KOPT-K1 (cell line): ENCODE measurements at regions not wholly inside any gene's neighbourhood (a gene's known extent, or its start where the extent isn't known, plus 50 kb on each side); places are given as distances from the start of the nearest gene placed in this dataset.

Source experiments
- H3K27ac ChIP-seq: fragments of 200-600 bp; sonication (generic); 2 replicates; pipeline ENCODE4 v1.5.1; 2016; ENCODE audit warnings: antibody characterized with exemption, mild to moderate bottlenecking, low read depth, low read length; ENCODE audit not compliant: poor library complexity, severe bottlenecking
- H3K36me3 ChIP-seq: fragments of 200-600 bp; sonication (generic); 2 replicates; pipeline ENCODE4 v1.5.1; 2017; ENCODE audit warnings: antibody characterized with exemption, mild to moderate bottlenecking, low read length, moderate library complexity; ENCODE audit not compliant: insufficient read depth
- H3K9me3 ChIP-seq: fragments of 200-600 bp; sonication (generic); 2 replicates; pipeline ENCODE4 v1.5.1; 2017; ENCODE audit warnings: antibody characterized with exemption, low read length, mild to moderate bottlenecking; ENCODE audit not compliant: insufficient read depth, poor library complexity, severe bottlenecking

DNA sequence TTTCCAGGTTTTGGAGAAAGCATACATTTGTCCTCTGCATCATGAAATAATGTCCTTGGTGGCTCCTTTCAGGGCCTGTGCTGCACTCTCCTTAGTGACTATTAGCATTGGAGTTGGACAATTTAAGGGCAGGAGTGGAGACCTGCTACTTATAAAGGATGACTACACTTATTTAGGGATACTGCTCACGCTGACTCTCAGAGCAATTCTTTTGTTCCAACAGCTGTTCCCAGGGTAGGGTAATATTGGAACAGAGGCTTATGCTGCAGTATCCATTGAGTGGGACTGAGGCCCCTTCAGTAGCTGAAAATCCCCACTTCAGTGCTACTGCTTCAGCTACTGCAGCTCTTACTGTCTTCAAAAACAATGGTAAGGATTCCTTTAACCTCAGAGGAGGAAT, 84.6 kb downstream of the GPR88 start:
- Histone ChIP-seq H3K36me3 (no peaks in the 10 kb centered on the region), H3K27ac (no peak overlapping the region)

DNA sequence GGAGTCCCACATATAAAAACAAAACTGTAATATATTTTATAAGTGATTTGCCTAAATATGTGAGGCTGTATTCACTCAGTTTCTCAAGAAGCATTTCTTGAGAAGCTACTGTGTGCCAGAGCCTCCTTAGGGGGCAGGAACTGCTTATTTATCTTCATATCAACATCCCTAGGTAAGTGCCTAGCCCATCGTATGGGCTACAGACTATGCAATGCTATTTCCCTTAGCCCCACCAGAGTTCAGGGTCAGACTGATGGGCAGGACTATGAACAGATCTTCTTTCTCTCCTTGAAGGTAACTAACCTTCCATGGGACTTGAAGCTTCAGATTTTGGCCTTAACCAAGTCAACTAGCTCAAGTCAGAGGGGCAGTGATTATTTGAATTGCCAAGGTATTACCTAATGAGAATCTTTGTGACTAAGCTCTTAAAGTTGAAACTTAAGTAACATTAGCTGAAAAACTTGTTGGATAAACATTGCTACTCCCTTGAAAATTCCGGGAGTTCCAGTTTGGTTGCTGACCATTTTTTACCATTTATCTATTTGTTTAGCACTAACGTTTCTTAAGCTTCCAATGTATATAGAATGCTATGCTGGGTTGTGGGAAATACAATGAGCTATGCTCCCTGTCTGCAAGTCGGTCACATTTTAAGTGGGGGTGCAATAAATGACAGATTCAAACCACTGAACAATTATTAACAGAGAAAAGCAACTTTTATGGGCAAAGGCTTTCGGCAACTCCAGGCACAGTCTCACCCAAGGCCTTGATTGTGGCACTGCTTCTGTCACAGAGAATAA, 85.2 kb downstream of the GPR88 start:
- no peaks in the 10 kb centered on the region for H3K9me3 ChIP-seq
- H3K36me3 ChIP-seq: no peaks in the 10 kb centered on the region
- no peak overlapping the region for H3K27ac ChIP-seq

More for the DNA sequence above, 84.6 kb downstream of the GPR88 start:
- H3K9me3 ChIP-seq: no peaks in the 10 kb centered on the region

DNA sequence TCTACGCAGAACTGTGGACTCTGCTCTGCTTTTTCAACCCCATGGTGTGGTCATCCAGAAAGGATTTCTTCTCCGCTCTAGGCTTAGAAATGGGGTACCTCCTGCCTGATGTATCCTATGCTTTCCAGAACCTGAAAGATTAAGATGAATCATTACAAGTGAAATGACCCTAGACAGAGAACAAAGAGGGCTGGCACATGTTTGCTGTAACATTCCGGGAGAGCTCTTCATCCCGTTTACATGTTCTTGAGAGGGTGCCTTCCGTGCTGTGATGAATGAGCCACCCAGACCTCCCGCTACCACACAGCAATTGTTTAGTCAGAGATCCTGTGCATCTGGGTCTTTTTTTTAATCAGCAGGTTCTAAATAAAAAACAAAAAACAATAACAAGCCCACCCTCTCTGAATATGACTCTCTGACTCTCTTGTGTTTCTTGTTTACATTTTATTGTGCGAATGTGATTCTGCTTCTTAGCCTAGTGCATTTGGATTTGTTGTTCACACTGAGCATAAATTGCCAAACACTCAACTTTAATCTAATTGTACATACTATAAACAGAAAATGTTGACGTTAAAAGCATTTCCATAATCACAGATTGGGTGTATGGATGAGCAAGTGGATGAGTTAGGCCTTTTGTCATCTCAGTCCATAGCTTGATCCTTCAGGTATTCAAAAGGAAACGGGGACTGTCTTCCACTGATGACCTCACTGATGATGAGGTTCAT, 87.1 kb downstream of the GPR88 start:
- H3K9me3 ChIP-seq: no peaks in the 10 kb centered on the region
- no peaks in the 10 kb centered on the region for H3K36me3 ChIP-seq
- H3K27ac ChIP-seq: no peak overlapping the region

DNA sequence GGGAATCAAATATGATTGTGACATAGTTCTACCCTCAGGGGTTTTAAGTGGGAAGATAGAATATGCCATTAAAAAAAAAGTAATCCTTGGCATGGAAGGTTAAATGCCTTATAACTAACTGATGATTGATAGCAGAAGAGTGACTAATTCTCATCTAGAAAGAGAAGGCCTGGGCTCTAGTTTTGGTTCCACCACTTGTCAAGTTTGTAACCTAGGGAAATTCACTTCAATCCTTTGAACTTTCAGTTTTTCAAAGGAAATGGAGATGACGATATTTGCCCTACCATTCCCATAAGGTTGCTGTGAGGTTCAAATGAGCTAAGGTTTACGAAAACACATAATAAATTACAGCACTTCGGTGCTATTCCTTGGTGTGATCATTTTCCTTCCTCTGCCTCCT, 88.5 kb downstream of the GPR88 start:
- H3K9me3 ChIP-seq: no peaks in the 10 kb centered on the region
- H3K36me3 ChIP-seq: no peaks in the 10 kb centered on the region
- H3K27ac ChIP-seq: no peak overlapping the region

DNA sequence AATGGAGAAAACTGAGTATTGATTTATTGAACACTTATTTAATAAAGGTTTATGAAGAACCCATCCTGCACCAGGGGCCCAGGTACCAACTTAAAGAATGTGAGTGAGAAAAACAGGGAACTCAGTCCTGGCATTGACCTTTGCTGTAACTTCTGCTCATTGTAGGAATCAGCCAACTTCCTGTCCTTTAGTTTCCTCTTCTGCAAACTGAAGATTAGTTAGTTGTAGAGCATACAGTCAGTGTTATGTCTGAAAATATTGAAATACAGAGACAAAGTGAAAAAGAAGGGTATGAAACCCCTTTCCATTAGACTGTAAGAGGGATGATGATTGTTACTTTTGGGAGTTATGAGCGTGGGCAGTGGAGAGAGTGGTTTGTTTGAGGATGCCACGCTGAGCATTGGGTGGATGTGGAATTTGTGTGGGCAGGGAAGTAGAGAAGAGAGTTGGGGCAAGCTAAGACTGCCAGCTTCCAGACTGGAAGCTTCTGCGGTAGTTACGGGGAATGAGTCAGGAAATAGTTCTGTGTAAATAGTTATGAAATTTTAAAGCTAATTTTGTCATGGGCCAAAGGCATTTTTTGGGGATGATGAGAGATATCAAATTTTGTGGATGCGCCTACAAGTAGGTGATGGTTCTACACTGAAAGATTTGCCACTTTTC, 89.2 kb downstream of the GPR88 start:
- Histone ChIP-seq H3K36me3 (no peaks in the 10 kb centered on the region), H3K27ac (no peak overlapping the region), H3K9me3 (no peaks in the 10 kb centered on the region)

DNA sequence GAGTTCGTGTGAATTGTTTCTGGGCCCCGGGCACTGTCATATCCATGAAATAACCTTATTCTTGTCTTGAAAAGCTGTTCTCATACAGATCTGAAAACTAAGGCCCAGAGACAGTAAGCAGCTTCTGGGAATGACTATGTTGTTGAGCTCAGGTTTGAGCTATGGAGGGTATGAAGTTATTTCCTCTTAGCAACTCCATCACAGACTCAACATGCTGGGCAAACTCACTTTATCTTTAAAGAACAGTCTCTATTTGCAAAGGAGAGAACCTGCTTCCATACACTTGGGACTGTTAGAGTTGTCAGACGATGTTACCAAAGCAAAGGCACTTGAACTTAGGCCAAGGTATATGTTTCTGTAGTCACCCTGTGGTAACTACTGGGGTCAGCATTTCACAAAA, 90.0 kb downstream of the GPR88 start:
- H3K27ac ChIP-seq: no peak overlapping the region
- no peaks in the 10 kb centered on the region for H3K36me3 ChIP-seq

DNA sequence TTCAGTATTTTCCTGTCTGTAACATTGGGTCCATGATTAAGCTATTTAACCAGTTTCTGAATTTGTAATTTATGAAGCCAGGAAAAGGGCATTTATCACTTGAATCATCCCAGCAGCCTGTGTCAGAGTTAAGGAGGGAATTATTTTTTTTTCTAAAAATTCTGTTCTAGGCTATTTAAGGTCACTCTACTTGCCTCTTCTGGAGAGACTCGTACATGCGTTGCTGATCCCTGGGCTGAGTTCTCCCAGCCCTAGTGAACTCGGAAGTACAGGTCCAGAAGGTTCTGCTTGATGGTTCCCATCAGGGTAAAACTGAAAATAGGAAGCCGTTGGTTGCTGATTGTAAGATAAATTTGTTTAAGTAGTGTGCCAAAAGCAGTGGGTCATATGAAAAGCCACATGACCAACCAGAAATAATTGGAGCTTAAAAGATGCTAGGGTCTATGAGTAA, 90.7 kb downstream of the GPR88 start:
- H3K36me3 ChIP-seq: no peaks in the 10 kb centered on the region
- H3K27ac ChIP-seq: no peak overlapping the region
- no peaks in the 10 kb centered on the region for H3K9me3 ChIP-seq

More for the DNA sequence above, 90.0 kb downstream of the GPR88 start:
- H3K9me3 ChIP-seq: no peaks in the 10 kb centered on the region

DNA sequence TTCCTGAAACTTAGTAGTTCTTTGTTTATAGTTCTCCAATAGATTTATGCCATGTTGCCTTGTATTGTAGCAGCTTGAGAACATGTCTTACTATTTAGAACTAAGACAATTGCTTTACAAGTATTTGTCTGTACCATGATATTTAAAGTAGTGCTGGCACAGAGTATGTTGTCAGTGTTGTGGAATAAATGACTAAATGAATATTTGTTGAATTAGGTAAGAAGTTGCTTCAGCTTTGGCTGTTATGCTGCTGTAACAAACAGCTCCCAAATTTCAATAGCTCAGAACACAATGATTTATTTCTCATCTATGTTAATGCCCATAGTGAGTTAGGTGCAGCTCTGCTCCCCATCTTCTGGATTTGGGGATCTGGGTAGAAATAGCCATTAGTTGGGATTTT, 90.2 kb upstream of the VCAM1 start:
- no peak overlapping the region for H3K27ac ChIP-seq
- no peaks in the 10 kb centered on the region for H3K9me3 ChIP-seq
- no peaks in the 10 kb centered on the region for H3K36me3 ChIP-seq

DNA sequence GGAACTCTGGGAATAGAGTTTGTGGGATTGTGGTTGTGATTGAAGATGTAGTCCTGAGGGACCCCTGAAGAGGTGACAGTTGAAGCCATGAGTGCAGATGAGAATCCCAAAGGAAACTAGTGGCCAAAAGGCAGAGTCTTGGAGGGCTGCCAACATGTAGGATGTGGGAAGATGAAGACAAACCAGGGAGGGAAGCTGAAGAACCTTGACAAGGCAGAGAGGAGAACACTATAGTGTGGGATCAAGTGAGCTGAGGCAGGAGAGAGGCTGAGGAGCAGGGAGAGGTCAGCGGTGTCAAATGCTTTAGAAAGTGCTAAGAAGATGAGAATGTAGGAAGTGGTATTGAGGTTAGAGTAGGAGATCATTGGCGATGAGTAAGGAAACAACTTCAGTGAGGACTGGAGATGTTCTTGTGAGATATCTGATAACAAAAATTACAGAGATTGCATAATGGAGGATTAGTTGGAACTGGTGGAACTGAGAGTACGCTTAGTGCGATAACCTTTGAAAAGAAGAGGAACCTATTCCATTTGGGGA, 88.5 kb upstream of the VCAM1 start:
- Histone ChIP-seq H3K9me3 (no peaks in the 10 kb centered on the region), H3K27ac (no peak overlapping the region), H3K36me3 (no peaks in the 10 kb centered on the region)

DNA sequence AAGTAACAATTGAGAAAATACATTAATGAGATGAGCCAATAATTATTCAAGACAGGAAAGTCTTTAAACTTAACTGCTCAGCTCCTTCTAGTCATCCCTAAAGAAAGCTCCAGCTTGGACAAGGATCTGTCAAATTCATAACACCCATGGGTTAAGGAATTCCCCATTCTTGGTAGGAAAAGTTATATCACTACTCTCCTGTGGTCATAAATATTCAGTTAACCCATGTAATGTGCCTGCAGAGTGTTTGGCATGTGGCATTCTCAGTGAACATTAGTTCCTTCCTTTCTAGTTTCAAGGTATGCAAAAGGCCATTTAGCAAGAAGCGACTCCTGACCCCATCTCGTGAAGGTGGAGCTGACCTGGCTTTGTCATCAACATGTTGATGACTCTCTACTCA, 76.7 kb upstream of the VCAM1 start:
- H3K36me3 ChIP-seq: no peaks in the 10 kb centered on the region
- H3K9me3 ChIP-seq: peaks cover under 1% of the 10 kb centered on the region
- no peak overlapping the region for H3K27ac ChIP-seq

DNA sequence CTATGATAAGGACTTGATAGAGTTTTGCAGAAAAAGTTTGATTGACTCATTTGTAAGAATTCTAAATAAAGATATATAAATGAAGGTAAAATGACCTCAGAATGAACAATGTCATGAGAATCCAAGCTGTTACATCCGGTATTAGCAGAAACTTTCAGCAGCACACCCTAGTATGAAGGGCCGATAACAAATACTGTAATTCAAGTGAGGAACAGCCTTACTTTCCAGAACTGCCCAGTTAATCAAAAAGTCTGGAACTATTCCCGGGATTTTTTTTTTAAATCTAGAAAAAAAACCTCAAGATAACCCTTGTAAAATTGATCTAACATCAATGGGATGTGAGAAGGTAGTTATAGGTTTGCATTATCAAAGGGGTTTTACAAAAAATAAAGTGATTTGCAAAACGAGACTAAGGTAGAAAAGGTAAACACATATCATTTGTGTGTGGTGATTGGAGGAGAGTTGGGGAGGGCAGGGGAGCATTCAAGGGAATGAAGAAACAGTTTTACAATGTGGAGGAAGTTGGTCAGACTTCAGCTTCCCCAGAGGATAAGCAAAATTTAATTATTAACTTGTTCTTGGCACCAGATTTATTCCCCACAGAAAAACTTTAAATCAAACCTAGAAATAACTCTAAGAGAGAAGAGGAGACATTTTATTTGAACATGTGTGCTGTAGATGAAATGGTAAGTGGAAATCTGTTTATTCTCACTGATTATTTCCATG, 75.9 kb upstream of the VCAM1 start:
- Histone ChIP-seq H3K9me3 (peaks cover 7% of the 10 kb centered on the region), H3K36me3 (no peaks in the 10 kb centered on the region), H3K27ac (no peak overlapping the region)

DNA sequence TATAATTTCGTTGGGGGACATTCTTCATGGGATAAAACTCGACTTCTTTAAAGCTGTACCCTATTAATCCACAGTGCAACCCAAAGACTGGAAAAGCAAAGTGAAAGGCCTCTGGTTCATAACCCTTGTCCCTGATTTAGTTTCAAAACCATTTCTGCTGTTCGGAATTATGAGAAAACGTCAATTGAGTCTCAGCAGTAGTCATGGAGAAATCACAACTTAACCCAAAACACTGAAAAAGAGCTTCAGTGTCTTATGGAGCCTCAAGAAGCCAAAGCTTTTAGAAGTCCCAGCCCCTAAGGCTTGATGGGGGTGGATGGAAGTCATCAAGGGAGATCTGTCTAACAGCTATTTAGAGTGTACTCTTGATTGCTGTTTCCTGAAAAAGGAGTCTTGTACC, 73.5 kb upstream of the VCAM1 start:
- H3K27ac ChIP-seq: no peak overlapping the region
- H3K9me3 ChIP-seq: peaks cover 17% of the 10 kb centered on the region
- H3K36me3 ChIP-seq: no peaks in the 10 kb centered on the region

DNA sequence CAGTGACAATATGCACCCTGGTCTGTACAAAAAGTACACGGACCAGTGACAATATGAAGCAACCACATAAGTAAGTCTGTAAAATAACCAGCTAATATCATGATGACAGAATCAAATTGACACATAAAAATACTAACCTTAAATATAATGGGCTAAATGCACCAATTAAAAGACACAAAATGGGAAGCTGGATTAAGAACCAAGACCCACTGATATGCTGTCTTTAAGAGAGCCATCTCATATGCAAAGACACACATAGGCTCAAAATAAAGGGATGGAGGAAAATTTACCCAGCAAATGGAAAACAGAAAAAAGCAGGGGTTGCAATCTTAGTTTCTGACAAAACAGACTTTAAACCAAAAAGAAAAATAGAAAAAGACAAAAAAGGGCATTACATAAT, 70.4 kb upstream of the VCAM1 start:
- Histone ChIP-seq H3K36me3 (no peaks in the 10 kb centered on the region), H3K27ac (no peak overlapping the region), H3K9me3 (peaks cover 17% of the 10 kb centered on the region)

DNA sequence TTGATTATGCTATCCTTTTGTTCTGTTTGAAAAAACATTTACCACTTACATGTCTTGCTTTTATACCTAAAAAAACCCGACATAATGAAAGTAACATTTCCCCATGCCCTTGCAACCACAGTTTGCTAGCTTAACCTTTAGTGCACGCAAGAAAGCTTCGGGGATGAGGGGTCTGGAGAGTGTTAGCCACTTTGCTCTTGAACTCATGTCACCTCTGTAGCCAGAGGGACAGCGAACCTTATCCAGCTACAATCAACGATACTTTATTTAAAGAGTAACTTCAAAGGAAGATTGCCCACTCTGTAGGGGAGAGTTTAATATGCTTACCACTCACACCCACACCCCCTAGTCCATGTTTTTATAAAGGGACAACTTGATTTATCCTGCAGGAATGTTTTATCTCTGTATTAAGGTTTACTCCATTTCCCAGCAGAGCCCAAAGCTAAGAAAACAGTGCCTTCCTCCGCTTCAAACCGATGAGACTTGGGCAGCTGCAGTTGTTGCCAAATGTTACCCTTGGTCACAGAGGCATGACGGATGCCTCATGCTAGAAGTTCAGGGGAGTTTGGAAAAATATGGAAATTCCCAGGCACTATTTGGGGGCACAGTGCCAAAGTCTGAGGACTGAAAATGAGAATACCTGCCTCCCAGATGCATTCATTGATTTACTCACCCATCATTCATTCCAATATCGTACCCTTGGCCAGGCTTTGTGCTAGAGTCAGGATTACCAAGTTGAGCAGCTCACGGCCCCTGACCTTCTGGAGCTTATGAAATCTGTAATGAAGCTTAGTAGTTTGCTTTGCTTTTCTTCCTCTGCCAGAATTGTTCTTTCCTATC, 61.4 kb upstream of the VCAM1 start:
- Histone ChIP-seq H3K9me3 (no peaks in the 10 kb centered on the region), H3K27ac (no peak overlapping the region), H3K36me3 (no peaks in the 10 kb centered on the region)
